ENCODE measurements at regions not wholly inside any gene's neighbourhood (a gene's known extent, or its start where the extent isn't known, plus 50 kb on each side); places are given as distances from the start of the nearest gene placed in this dataset.

DNA sequence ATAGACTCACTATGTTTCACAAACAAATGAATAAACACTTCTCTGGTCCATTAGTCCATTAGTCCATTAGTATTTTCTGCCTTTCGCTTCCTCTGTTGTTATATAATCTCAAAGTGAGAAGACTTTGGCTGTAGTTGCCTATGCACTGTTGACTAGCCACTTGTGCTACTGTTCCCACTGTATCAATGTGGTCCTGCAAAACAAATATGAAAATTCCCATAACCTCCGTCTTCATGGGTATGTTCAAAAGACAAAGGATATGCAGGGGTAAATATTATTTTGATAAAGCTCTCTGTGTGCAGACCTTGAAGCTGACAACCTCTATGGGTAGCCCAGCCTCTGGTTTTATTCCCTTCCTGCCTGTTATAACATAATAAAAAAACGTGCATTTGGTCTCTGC lies 77.8 kb downstream of the DIO2 start:
- DNase-seq = no peak
- Mint-ChIP-seq H3K4me3 (ENCODE audit: low read depth, unreplicated experiment) (no peak overlapping the region), H3K27me3 (ENCODE audit: unreplicated experiment) (no peaks in the 10 kb centered on the region), H3K4me1 (ENCODE audit: low read depth, unreplicated experiment) (no peaks in the 10 kb centered on the region), H3K9me3 (ENCODE audit: low read depth, unreplicated experiment) (peaks cover 3% of the 10 kb centered on the region), H3K36me3 (ENCODE audit: insufficient read depth, unreplicated experiment) (no peaks in the 10 kb centered on the region), H3K27ac (ENCODE audit: unreplicated experiment) (no peak overlapping the region)
- no peak for TF ChIP-seq CTCF (IDR thresholded peaks at IDR 0.05; ENCODE audit: unreplicated experiment)
- intact Hi-C loops (cut with micrococcal nuclease; ENCODE audit: unreplicated experiment) = no loop called here
- BruUV-seq (replicated peaks) = no TSS peak
- CTCF ChIA-PET = no interaction called here

GRCh38 chr14:80127466-80127865 lies 83.8 kb downstream of the DIO2 start:
- H3K4me3 Mint-ChIP-seq (ENCODE audit: low read depth, unreplicated experiment) = no peak overlapping the region
- BruUV-seq (replicated peaks) = no TSS peak
- no peak for DNase-seq
- H3K9me3 Mint-ChIP-seq (ENCODE audit: low read depth, unreplicated experiment) = peaks cover 8% of the 10 kb centered on the region
- intact Hi-C loops (cut with micrococcal nuclease; ENCODE audit: unreplicated experiment) = no loop called here
- no peak overlapping the region for H3K27ac Mint-ChIP-seq (ENCODE audit: unreplicated experiment)
- no peaks in the 10 kb centered on the region for H3K36me3 Mint-ChIP-seq (ENCODE audit: insufficient read depth, unreplicated experiment)
- H3K4me1 Mint-ChIP-seq (ENCODE audit: low read depth, unreplicated experiment) = no peaks in the 10 kb centered on the region
- no peak for TF ChIP-seq CTCF (IDR thresholded peaks at IDR 0.05; ENCODE audit: unreplicated experiment)
- CTCF ChIA-PET = no interaction called here
- no peaks in the 10 kb centered on the region for H3K27me3 Mint-ChIP-seq (ENCODE audit: unreplicated experiment)

- CTCF ChIA-PET = no interaction called here
- Mint-ChIP-seq H3K4me3 (ENCODE audit: low read depth, unreplicated experiment) (no peak overlapping the region), H3K27ac (ENCODE audit: unreplicated experiment) (no peak overlapping the region), H3K9me3 (ENCODE audit: low read depth, unreplicated experiment) (peaks cover 16% of the 10 kb centered on the region), H3K27me3 (ENCODE audit: unreplicated experiment) (no peaks in the 10 kb centered on the region), H3K4me1 (ENCODE audit: low read depth, unreplicated experiment) (no peaks in the 10 kb centered on the region), H3K36me3 (ENCODE audit: insufficient read depth, unreplicated experiment) (no peaks in the 10 kb centered on the region)
- DNase-seq = no peak
- no TSS peak for BruUV-seq (replicated peaks)
- intact Hi-C loops (cut with micrococcal nuclease; ENCODE audit: unreplicated experiment) = no loop called here
- no peak for TF ChIP-seq CTCF (IDR thresholded peaks at IDR 0.05; ENCODE audit: unreplicated experiment)
Measured at GRCh38 chr14:80124794-80125193, 86.5 kb downstream of the DIO2 start.

GRCh38 chr14:80117876-80118275 lies 93.4 kb downstream of the DIO2 start:
- H3K4me3 Mint-ChIP-seq (ENCODE audit: low read depth, unreplicated experiment) = no peak overlapping the region
- BruUV-seq (replicated peaks) = no TSS peak
- CTCF ChIA-PET = no interaction called here
- no peak overlapping the region for H3K27ac Mint-ChIP-seq (ENCODE audit: unreplicated experiment)
- no peak for TF ChIP-seq CTCF (IDR thresholded peaks at IDR 0.05; ENCODE audit: unreplicated experiment)
- no peak for DNase-seq
- H3K9me3 Mint-ChIP-seq (ENCODE audit: low read depth, unreplicated experiment) = peaks cover 11% of the 10 kb centered on the region
- no peaks in the 10 kb centered on the region for H3K4me1 Mint-ChIP-seq (ENCODE audit: low read depth, unreplicated experiment)
- no peaks in the 10 kb centered on the region for H3K27me3 Mint-ChIP-seq (ENCODE audit: unreplicated experiment)
- H3K36me3 Mint-ChIP-seq (ENCODE audit: insufficient read depth, unreplicated experiment) = no peaks in the 10 kb centered on the region
- intact Hi-C loops (cut with micrococcal nuclease; ENCODE audit: unreplicated experiment) = no loop called here

DNA sequence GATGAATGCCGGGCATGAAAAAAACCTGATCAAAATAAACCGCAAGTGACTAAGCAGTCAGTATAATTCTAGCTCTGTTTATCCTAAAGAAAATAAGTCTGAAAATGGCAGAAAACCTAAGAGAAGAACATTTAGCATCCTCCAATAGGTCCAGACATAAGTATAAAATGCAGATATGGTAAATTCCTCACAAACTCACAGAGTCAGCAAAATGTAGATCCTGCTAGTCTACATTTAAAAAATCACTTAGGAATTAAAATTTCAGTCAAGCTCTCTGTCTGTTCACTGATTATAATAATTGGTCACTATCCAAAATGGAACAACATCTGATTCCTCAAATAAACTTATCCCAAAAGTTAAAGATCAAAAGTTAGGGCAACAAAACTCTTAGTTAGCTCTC lies 95.1 kb downstream of the DIO2 start:
- CTCF ChIA-PET = no interaction called here
- intact Hi-C loops (cut with micrococcal nuclease; ENCODE audit: unreplicated experiment) = no loop called here
- Mint-ChIP-seq H3K4me1 (ENCODE audit: low read depth, unreplicated experiment) (no peaks in the 10 kb centered on the region), H3K27me3 (ENCODE audit: unreplicated experiment) (no peaks in the 10 kb centered on the region), H3K27ac (ENCODE audit: unreplicated experiment) (no peak overlapping the region), H3K9me3 (ENCODE audit: low read depth, unreplicated experiment) (peaks cover 3% of the 10 kb centered on the region), H3K4me3 (ENCODE audit: low read depth, unreplicated experiment) (no peak overlapping the region), H3K36me3 (ENCODE audit: insufficient read depth, unreplicated experiment) (no peaks in the 10 kb centered on the region)
- no TSS peak for BruUV-seq (replicated peaks)
- TF ChIP-seq CTCF (IDR thresholded peaks at IDR 0.05; ENCODE audit: unreplicated experiment) = no peak
- DNase-seq = no peak

Data from Calu3 (cell line).